GM19438 (cell line): ENCODE measurements at regions not wholly inside any gene's neighbourhood (a gene's known extent, or its start where the extent isn't known, plus 50 kb on each side); places are given as distances from the start of the nearest gene placed in this dataset.

ENCODE experiments used
- ATAC-seq: cut with Tn5 transposase; IDR thresholded peaks from one replicate; pipeline ENCODE4 v1.9.1; 2021; ENCODE audit warnings: low read depth; ENCODE audit not compliant: unreplicated experiment

DNA sequence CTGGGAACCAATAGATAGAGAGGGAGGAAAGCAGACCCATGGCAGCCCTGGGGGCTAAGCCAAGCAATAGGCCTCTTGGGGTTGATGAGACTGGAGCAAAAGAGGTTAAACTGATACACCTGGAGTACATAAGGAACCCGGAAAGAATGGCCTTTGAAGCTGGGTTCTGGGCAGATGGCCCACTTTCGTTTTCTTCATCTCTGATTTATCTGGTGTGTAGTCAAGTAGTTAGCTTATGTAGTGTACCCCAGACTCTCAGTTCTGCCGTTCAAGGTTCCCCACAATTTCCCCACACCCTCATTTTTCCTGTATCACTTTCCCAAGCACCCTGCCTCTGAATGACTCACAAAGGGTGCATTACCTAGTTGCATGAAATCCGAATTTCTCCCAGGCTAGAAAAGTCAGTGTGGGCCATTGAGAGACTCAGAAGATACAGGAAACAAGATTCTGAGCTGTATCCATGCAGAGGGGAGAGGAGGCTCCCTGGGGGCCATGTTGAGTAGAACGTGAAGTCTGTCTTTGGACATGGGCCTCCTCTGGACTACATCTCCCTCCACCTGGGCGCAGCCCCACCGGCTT lies 235.0 kb downstream of the LOXHD1 start:
- ATAC-seq, result no peak

DNA sequence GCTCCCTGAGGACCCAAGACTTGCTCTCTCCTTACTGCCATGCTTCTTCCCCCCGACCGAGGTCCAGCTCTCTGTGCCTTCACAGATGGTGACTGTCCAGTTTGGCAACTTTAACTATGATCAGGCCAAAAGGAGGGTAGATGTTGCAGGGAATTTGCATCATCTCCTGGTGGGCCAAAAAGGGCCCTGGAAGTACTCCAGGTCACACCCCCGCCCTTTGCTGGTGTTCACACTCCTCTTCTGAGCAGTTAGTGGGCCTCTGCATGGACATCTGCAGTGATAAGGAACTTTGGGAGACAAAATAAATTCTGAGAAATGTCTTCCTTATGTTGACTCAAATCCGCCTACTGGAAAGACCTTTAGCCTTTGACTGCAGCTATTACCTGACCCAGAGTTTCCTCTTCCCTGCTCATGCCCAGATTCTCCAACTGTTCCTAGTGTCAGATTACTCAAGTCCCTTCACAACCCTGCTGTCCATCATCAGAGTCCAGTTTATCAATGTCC lies 234.4 kb downstream of the LOXHD1 start:
- no peak for ATAC-seq

DNA sequence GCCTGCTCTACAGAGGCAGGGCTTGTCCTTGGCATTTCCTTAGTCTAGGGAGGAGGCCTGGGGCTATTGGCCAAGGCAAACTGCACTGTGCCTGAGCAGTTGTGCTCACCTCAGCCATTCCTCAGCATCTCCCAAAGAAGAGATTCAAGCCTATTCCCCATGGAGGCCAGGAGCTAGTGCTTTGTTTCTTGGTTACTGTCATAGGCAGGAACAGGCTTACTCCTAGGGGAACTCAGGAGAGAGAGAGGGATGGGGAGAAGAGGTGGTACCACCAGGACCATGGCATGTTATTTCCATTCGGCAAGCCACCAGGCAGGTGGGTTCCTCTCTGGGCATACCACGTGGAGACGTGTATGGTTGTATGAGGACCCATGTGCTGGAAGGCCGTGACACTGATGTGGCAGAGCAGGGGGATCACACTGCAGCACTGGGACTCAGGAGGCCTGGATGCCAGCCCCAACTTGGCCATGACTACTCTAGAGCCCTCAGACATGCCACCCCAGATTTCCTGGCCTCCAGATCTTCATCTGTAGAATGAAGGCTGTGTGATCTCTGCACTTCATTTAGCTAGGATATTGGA lies 233.7 kb downstream of the LOXHD1 start:
- no peak for ATAC-seq

DNA sequence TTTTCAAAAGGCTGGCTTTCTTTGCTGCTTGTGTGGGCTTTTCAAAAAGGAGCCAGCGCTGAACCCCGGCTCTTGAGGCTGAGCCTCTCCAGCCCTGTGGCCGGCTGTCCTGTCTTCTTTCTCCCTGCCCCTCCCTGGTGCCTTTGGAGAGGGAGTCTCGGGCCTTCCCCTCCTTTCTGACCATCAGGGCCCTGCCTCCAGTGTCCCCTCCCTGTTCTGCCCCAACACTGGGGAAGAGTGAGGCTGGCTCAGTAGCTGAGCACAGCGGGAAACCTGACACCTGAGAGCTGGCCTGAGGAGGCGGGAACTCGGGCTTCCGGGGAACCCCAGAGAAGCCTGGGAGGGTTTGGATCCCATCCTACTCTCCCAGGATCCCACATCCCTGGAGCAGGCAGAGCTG lies 232.1 kb downstream of the LOXHD1 start:
- ATAC-seq, result no peak

DNA sequence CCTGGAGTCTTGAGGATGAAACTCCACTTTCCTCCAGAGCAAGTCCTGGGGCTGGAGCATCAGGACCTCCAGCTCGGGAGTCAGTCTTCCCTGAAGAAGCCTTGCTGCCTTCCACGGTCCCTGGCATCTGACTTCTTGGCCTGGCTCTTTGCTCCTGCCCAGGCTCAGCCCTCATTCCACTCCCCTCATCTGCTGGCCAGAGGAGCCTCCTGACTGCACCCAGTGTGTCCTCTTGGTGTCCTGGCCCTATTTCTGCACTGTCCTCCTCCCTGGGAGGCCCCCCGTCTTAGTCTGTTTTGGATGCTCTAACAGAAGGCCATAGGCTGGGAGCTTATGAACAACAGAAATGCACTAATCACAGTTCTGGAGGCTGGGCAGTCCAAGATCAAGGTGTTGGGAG lies 231.5 kb downstream of the LOXHD1 start:
- ATAC-seq, result no peak

DNA sequence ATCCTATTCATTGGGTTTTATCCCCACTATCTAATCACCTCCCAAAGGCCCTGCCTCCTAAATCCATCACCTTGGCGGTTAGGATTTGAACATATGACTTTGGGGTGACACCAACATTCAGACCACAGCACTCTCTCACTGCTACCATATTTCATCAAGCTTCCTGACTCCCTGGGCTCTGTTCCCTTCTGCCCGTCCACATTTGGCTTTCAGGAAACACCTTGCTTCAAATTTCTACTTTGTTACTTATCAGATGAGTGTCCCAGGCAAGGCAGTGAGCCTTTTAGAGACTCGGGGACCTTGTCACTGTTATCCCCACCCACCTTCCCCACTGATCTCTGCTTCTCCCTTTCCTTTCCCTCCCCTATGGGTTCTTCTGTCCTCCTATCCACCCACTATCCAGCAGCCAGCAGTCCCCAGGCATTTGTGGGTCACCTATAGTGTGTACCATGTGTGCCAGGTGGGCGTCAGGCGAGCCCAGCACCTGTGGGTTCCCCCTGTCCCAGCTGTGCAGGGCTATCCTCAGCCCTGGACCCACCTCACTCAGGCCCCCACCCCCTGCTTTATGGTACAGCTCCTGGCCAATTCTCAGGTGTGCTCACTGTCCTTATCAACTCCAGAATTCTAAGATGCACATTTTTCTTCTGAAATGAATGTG lies 230.9 kb downstream of the LOXHD1 start:
- no peak for ATAC-seq

DNA sequence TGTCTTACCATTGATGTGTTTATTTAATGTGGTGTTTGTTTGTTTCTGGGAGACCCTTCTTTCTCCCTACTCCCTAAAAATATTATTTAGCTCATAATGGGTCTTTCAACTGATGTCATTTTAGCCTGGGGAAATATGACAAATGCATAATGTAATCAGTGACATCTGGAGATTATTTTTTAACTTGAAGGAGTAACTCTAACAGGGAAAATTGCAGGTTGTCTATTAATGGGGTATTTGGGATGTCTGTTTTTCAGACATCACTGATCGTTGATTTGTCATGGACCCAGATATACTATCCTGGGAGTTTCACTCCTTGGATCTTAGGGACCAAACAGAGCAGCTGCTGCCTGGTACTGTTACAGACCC lies 230.4 kb downstream of the LOXHD1 start:
- no peak for ATAC-seq
